ENCODE measurements at regions not wholly inside any gene's neighbourhood (a gene's known extent, or its start where the extent isn't known, plus 50 kb on each side); places are given as distances from the start of the nearest gene placed in this dataset.

- DNase-seq (ENCODE audit: low spot score) (no peak), ATAC-seq (ENCODE audit: low FRiP score) (no peak)
- TF ChIP-seq CTCF (IDR thresholded peaks at IDR 0.05) = no peak
These were observed 1233.7 kb downstream of the PCDH17 start for GRCh38 chr13:58865286-58865685.

- no peak for TF ChIP-seq CTCF (IDR thresholded peaks at IDR 0.05)
- no peak for DNase-seq (ENCODE audit: low spot score)
- ATAC-seq (ENCODE audit: low FRiP score) = no peak
These were observed 1238.0 kb downstream of the PCDH17 start for GRCh38 chr13:58869566-58869965.

GRCh38 chr13:58876473-58876872 lies 1244.9 kb downstream of the PCDH17 start:
- no peak for ATAC-seq (ENCODE audit: low FRiP score)

GRCh38 chr13:58879114-58879513 lies 1247.6 kb downstream of the PCDH17 start:
- no peak for TF ChIP-seq CTCF (IDR thresholded peaks at IDR 0.05)
- DNase-seq (ENCODE audit: low spot score) = no peak
- no peak for ATAC-seq (ENCODE audit: low FRiP score)

More at GRCh38 chr13:58876473-58876872, 1244.9 kb downstream of the PCDH17 start:
- TF ChIP-seq CTCF (IDR thresholded peaks at IDR 0.05) = no peak
- no peak for DNase-seq (ENCODE audit: low spot score)

- TF ChIP-seq CTCF (IDR thresholded peaks at IDR 0.05) = no peak
- DNase-seq (ENCODE audit: low spot score) = no peak
These were observed 1251.0 kb downstream of the PCDH17 start for GRCh38 chr13:58882516-58882915.

GRCh38 chr13:58883405-58883804 lies 1251.9 kb downstream of the PCDH17 start:
- no peak for TF ChIP-seq CTCF (IDR thresholded peaks at IDR 0.05)
- no peak for ATAC-seq (ENCODE audit: low FRiP score)
- no peak for DNase-seq (ENCODE audit: low spot score)

More at GRCh38 chr13:58882516-58882915, 1251.0 kb downstream of the PCDH17 start:
- no peak for ATAC-seq (ENCODE audit: low FRiP score)

- no peak for ATAC-seq (ENCODE audit: low FRiP score)
- TF ChIP-seq CTCF (IDR thresholded peaks at IDR 0.05) = no peak
- DNase-seq (ENCODE audit: low spot score) = no peak
These were observed 1253.0 kb downstream of the PCDH17 start for GRCh38 chr13:58884353-58885209.
